ENCODE measurements at regions not wholly inside any gene's neighbourhood (a gene's known extent, or its start where the extent isn't known, plus 50 kb on each side); places are given as distances from the start of the nearest gene placed in this dataset.

- no peak for DNase-seq (ENCODE audit: low read depth)
Measured at GRCh38 chr11:27214713-27215112, 148.3 kb downstream of the CCDC34 start.

GRCh38 chr11:27213232-27213660, 149.8 kb downstream of the CCDC34 start:
- DNase-seq (ENCODE audit: low read depth), result peak; percentile 96

GRCh38 chr11:27212248-27212780, 150.7 kb downstream of the CCDC34 start:
- no peak for DNase-seq (ENCODE audit: low read depth)

- DNase-seq (ENCODE audit: low read depth), result no peak
Measured at GRCh38 chr11:27211370-27212127, 151.5 kb downstream of the CCDC34 start.

- DNase-seq (ENCODE audit: low read depth), result no peak
Measured at GRCh38 chr11:27210531-27210930, 152.5 kb downstream of the CCDC34 start.

GRCh38 chr11:27209562-27210005, 153.4 kb downstream of the CCDC34 start:
- DNase-seq (ENCODE audit: low read depth), result peak; percentile 81

- no peak for DNase-seq (ENCODE audit: low read depth)
Measured at GRCh38 chr11:27208846-27209245, 154.2 kb downstream of the CCDC34 start.

GRCh38 chr11:27207025-27207650, 155.9 kb downstream of the CCDC34 start:
- no peak for DNase-seq (ENCODE audit: low read depth)

GRCh38 chr11:27205779-27206570, 157.0 kb downstream of the CCDC34 start:
- DNase-seq (ENCODE audit: low read depth), result no peak

GRCh38 chr11:27205250-27205649, 157.8 kb downstream of the CCDC34 start:
- no peak for DNase-seq (ENCODE audit: low read depth)

GRCh38 chr11:27204529-27204928, 158.5 kb downstream of the CCDC34 start:
- DNase-seq (ENCODE audit: low read depth), result no peak

- DNase-seq (ENCODE audit: low read depth), result no peak
Measured at GRCh38 chr11:27203077-27203647, 159.9 kb downstream of the CCDC34 start.

- DNase-seq (ENCODE audit: low read depth), result peak; percentile 94
Measured at GRCh38 chr11:27201454-27202302, 161.1 kb downstream of the BBOX1 start.

- no peak for DNase-seq (ENCODE audit: low read depth)
Measured at GRCh38 chr11:27200779-27201453, 160.3 kb downstream of the BBOX1 start.

GRCh38 chr11:27196203-27196897, 155.7 kb downstream of the BBOX1 start:
- no peak for DNase-seq (ENCODE audit: low read depth)

GRCh38 chr11:27195837-27196202, 155.2 kb downstream of the BBOX1 start:
- no peak for DNase-seq (ENCODE audit: low read depth)

- no peak for DNase-seq (ENCODE audit: low read depth)
Measured at GRCh38 chr11:27194976-27195375, 154.4 kb downstream of the BBOX1 start.

GRCh38 chr11:27193434-27194225, 153.0 kb downstream of the BBOX1 start:
- DNase-seq (ENCODE audit: low read depth), result no peak

- DNase-seq (ENCODE audit: low read depth), result no peak
Measured at GRCh38 chr11:27192184-27192583, 151.6 kb downstream of the BBOX1 start.
